ENCODE measurements at regions not wholly inside any gene's neighbourhood (a gene's known extent, or its start where the extent isn't known, plus 50 kb on each side); places are given as distances from the start of the nearest gene placed in this dataset.

DNA sequence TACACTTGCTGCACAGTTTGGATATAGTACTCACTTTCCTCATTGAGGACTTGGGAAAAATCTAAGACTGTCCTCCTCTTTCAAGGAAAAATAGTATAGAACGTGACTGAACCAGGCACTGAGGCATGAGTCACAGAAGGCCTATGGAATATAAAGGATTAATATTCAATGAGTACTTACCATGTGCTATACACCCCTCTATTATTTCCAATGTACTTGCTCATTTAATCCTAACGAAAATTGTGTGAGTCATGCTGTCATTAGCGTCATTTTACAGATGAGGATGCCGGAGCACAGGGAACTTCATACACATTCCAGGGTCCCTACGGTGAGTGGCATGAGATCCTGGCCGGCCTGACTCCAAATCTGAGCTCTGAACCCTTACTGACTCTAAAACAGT, 2136.2 kb upstream of the TENM3 start:
- Histone ChIP-seq H3K27me3 (replicated peaks; ENCODE audit: insufficient read depth, low read length) (no peaks in the 10 kb centered on the region), H3K36me3 (replicated peaks; ENCODE audit: insufficient read depth, low read length) (no peaks in the 10 kb centered on the region), H3K9ac (ENCODE audit: low read length) (no peak overlapping the region), H3K4me2 (ENCODE audit: low read depth, low read length) (no peak overlapping the region), H3K9me3 (replicated peaks; ENCODE audit: insufficient read depth, low read length) (no peaks in the 10 kb centered on the region), H3K4me3 (ENCODE audit: low read length) (no peak overlapping the region), H4K20me1 (ENCODE audit: insufficient read depth, low read length) (no peaks in the 10 kb centered on the region), H3K9me2 (replicated peaks; ENCODE audit: insufficient read depth, low read length) (no peaks in the 10 kb centered on the region), H3K27ac (ENCODE audit: low read length) (no peak overlapping the region), H3K79me2 (ENCODE audit: low read length) (no peaks in the 10 kb centered on the region), H3F3A (ENCODE audit: insufficient read depth, low read length) (no peaks in the 10 kb centered on the region), H3K4me1 (ENCODE audit: low read length) (no peaks in the 10 kb centered on the region), H2AFZ (ENCODE audit: low read length) (no peak overlapping the region)
- no peak for DNase-seq
- no peak for TF ChIP-seq EZH2phosphoT487 (IDR thresholded peaks at IDR 0.05; ENCODE audit: low read length)
- TF ChIP-seq, protein P1, sequence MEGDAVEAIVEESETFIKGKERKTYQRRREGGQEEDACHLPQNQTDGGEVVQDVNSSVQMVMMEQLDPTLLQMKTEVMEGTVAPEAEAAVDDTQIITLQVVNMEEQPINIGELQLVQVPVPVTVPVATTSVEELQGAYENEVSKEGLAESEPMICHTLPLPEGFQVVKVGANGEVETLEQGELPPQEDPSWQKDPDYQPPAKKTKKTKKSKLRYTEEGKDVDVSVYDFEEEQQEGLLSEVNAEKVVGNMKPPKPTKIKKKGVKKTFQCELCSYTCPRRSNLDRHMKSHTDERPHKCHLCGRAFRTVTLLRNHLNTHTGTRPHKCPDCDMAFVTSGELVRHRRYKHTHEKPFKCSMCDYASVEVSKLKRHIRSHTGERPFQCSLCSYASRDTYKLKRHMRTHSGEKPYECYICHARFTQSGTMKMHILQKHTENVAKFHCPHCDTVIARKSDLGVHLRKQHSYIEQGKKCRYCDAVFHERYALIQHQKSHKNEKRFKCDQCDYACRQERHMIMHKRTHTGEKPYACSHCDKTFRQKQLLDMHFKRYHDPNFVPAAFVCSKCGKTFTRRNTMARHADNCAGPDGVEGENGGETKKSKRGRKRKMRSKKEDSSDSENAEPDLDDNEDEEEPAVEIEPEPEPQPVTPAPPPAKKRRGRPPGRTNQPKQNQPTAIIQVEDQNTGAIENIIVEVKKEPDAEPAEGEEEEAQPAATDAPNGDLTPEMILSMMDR (IDR thresholded peaks at IDR 0.05; ENCODE audit: low read length) = no peak
- no peak for TF ChIP-seq EZH2 (optimal IDR thresholded peaks at IDR 0.05; ENCODE audit: low read depth, low read length)

DNA sequence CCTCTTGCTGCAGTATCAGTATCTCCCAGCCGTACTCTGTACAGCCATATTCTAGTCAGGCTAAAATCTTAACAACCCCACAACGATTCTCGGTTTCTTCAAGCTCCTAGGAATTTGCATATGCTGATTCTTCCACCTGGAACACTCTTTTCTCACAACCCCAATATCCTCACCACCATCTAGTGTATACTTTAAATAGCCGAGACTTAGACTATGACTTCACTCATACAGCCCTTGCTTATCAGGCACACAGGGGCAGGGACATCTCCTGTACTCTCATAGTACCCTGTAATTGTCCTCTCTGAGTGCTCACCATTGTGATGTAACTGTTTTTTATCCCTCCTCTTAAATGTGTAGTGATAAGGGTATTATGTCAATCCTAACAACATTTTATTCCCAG, 2126.4 kb upstream of the TENM3 start:
- H2AFZ ChIP-seq (ENCODE audit: low read length) = no peak overlapping the region
- no peak overlapping the region for H3K4me3 ChIP-seq (ENCODE audit: low read length)
- no peaks in the 10 kb centered on the region for H3F3A ChIP-seq (ENCODE audit: insufficient read depth, low read length)
- no peak overlapping the region for H3K9ac ChIP-seq (ENCODE audit: low read length)
- no peak for DNase-seq
- H4K20me1 ChIP-seq (ENCODE audit: insufficient read depth, low read length) = no peaks in the 10 kb centered on the region
- no peaks in the 10 kb centered on the region for H3K9me2 ChIP-seq (replicated peaks; ENCODE audit: insufficient read depth, low read length)
- no peaks in the 10 kb centered on the region for H3K4me1 ChIP-seq (ENCODE audit: low read length)
- H3K9me3 ChIP-seq (replicated peaks; ENCODE audit: insufficient read depth, low read length) = no peaks in the 10 kb centered on the region
- TF ChIP-seq, protein P1 (IDR thresholded peaks at IDR 0.05; ENCODE audit: low read length) = no peak
- TF ChIP-seq EZH2phosphoT487 (IDR thresholded peaks at IDR 0.05; ENCODE audit: low read length) (no peak), EZH2 (optimal IDR thresholded peaks at IDR 0.05; ENCODE audit: low read depth, low read length) (no peak)
- no peaks in the 10 kb centered on the region for H3K36me3 ChIP-seq (replicated peaks; ENCODE audit: insufficient read depth, low read length)
- H3K4me2 ChIP-seq (ENCODE audit: low read depth, low read length) = no peak overlapping the region
- H3K27ac ChIP-seq (ENCODE audit: low read length) = no peak overlapping the region
- no peaks in the 10 kb centered on the region for H3K27me3 ChIP-seq (replicated peaks; ENCODE audit: insufficient read depth, low read length)
- no peaks in the 10 kb centered on the region for H3K79me2 ChIP-seq (ENCODE audit: low read length)

DNA sequence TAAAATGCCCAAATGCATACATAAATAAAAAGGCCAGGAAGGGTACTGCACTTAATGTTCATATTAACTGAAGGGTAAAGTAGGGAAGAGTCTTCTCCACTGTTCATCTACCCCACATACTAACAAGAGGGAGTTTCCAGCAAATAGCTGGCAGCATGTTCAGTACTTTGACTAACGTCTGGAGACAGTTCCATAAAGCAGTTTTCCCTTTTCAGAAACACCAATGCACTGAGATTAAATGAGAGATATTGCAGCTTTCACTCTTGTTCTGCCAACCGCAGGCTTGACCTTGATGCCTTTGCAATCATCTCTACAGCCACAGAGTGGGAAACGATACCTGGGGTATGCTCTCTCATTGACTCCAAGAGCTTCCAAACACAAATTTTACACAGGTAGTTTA, 2123.1 kb upstream of the TENM3 start:
- Histone ChIP-seq H3K4me1 (ENCODE audit: low read length) (no peaks in the 10 kb centered on the region), H3K27ac (ENCODE audit: low read length) (no peak overlapping the region), H3K4me2 (ENCODE audit: low read depth, low read length) (no peak overlapping the region), H3K9me2 (replicated peaks; ENCODE audit: insufficient read depth, low read length) (no peaks in the 10 kb centered on the region), H3K9me3 (replicated peaks; ENCODE audit: insufficient read depth, low read length) (no peaks in the 10 kb centered on the region), H3K36me3 (replicated peaks; ENCODE audit: insufficient read depth, low read length) (no peaks in the 10 kb centered on the region), H3K27me3 (replicated peaks; ENCODE audit: insufficient read depth, low read length) (no peaks in the 10 kb centered on the region), H4K20me1 (ENCODE audit: insufficient read depth, low read length) (no peaks in the 10 kb centered on the region), H3K79me2 (ENCODE audit: low read length) (no peaks in the 10 kb centered on the region), H2AFZ (ENCODE audit: low read length) (no peak overlapping the region), H3F3A (ENCODE audit: insufficient read depth, low read length) (no peaks in the 10 kb centered on the region), H3K9ac (ENCODE audit: low read length) (no peak overlapping the region), H3K4me3 (ENCODE audit: low read length) (no peak overlapping the region)
- DNase-seq = no peak
- TF ChIP-seq EZH2 (optimal IDR thresholded peaks at IDR 0.05; ENCODE audit: low read depth, low read length) (no peak), EZH2phosphoT487 (IDR thresholded peaks at IDR 0.05; ENCODE audit: low read length) (no peak)
- TF ChIP-seq, protein P1 (IDR thresholded peaks at IDR 0.05; ENCODE audit: low read length) = no peak

Measured in MM.1S (cell line).